LNCAP (cell line): ENCODE measurements at regions not wholly inside any gene's neighbourhood (a gene's known extent, or its start where the extent isn't known, plus 50 kb on each side); places are given as distances from the start of the nearest gene placed in this dataset.

Experiments used
- TF ChIP-seq, protein P1 (sequence below): fragments of 450-650 bp; IDR thresholded peaks from 2 replicates; pipeline ENCODE4 v1.5.1; 2017; ENCODE audit warnings: mild to moderate bottlenecking

DNA sequence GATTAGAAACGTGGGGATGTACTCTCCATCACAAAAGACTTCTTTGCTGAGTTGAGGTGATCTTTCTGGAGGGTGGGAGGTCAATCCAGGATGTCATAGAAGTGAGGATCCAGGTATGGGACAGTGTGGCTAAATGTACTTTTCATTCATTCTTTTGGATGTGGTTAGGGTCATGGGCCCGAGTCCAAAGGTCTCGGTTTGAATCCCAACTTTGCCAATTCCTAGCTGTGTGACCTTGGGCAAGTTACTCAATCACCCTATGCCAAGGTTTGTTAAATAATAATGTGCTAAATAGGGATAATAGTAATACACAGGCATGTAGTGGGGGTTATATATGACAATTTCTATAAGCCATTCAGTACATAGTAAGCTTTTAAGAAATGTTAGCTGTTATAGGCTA, 91.4 kb downstream of the SAMD9 start:
- TF ChIP-seq, protein P1, sequence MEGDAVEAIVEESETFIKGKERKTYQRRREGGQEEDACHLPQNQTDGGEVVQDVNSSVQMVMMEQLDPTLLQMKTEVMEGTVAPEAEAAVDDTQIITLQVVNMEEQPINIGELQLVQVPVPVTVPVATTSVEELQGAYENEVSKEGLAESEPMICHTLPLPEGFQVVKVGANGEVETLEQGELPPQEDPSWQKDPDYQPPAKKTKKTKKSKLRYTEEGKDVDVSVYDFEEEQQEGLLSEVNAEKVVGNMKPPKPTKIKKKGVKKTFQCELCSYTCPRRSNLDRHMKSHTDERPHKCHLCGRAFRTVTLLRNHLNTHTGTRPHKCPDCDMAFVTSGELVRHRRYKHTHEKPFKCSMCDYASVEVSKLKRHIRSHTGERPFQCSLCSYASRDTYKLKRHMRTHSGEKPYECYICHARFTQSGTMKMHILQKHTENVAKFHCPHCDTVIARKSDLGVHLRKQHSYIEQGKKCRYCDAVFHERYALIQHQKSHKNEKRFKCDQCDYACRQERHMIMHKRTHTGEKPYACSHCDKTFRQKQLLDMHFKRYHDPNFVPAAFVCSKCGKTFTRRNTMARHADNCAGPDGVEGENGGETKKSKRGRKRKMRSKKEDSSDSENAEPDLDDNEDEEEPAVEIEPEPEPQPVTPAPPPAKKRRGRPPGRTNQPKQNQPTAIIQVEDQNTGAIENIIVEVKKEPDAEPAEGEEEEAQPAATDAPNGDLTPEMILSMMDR, result no peak

DNA sequence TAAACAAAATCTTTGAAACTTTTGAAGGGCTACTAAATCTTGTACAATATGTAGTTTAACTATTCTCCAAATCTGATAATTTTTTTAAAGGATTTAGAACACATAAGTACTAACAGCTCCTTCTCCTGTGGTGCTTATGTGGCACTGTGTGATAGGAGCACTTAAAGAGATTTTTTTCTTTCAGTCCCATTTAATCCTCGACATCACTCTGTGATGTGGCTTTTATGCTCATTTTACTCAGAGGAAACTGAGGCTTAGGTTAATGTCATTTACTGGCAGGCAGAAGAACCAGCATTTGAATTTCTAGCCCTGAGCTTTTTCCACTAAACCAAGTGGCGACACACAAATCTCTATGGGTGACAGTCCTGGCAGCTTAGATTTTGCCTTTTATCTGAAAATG, 92.4 kb downstream of the SAMD9 start:
- TF ChIP-seq, protein P1, result no peak

DNA sequence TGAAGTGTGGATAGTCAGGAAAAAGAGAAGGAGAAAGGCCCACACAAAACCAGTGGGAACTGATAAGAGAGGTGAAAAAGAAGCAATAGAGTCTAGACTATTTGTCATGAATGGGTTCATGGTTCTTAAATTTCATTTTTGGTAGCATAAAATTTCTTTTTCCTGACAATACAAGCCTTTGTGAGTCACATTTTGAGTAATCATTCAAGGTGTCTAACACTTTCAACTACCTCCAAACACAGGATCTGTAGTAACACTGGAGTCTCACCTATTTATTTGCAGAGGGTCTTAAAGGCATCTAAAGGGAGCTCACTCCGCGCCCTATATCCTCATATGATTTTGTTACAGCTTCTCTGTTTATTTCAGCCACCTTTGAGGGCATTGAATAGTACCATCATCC, 96.0 kb downstream of the SAMD9 start:
- TF ChIP-seq, protein P1, result no peak

DNA sequence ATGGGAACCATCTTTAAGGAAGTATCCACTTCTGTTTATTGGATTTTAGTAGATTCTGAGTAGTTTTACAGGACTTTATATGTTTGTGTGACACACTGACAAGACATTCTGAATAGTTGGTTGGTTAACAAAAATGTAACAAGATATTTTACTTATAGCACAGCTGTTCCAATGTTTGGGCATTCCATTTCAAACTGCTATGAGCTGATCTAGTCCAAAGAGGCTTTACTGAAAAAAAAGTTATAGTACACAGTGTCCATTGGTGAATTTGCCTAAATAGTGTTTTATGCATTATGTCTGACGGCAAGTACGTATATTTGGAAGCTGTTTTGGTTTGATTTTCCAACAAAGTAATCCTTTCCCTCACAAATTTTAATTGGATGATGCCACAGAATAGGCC, 99.1 kb downstream of the SAMD9 start:
- TF ChIP-seq, protein P1, result no peak

DNA sequence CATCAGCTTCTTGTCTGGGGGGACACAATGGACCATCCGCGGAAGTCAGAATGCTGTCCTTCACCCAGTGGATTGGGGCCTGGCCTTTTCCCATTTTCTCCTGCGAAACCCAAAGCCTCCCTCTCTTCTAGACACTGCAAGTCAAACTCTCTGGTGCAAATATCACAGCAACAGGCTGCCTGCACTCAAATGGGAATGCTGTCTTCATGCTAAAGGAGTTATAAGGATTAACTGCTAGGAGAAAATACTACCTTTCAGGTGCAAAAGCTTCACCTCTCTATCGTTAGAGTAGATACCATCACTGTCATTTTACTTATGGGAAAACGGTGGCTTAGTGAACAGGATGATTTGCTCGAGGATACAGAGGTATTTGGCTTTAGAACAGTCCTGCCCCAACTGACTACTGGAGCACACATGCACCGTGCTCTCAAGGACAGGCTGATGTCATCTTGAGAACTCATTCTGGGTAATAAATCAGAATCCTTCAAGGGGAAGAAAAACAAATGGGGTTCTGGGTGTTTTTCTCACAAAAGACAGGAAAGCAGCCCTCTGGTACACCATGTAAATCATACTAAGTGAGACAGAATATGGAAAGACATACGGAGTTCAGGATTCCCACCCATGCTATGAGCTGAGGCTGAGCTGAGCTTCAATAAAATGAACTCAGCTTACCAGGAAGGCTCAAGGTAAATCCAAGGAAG, 100.9 kb downstream of the SAMD9 start:
- TF ChIP-seq, protein P1, result no peak

DNA sequence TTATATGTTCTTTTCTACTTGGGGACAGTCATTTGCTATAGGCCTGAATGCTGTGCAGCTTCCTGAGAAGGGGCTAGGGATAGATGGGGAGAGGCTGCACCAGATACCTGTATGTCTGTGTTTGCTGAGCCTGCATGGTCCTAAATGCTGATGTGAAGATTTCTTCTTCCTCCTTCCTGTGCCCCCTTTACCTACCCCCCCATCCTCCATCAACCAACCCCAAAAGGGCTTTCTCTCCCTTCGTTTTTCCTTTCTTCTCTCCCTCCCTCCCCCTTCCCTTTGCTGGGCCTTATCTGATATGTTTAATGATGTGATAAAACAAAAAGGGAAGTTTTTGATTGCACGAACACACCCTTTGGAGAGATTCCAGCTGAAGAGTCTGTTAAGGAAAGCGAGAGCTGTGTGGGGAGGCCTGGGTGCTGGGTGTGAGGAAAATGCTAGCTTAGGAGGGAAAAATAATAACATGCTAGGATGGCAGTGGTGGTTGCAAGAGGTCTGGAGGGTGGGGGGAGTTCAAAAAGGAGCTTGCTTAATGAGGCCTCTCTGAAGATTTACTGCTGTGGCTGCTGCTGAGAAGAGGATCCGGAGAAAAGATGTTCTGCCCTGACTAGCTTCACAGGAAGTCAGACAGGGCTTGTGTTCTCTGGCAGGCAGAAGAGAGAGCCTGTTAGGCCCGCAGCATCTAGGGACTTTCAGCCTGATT, 101.8 kb downstream of the SAMD9 start:
- TF ChIP-seq, protein P1, result no peak

DNA sequence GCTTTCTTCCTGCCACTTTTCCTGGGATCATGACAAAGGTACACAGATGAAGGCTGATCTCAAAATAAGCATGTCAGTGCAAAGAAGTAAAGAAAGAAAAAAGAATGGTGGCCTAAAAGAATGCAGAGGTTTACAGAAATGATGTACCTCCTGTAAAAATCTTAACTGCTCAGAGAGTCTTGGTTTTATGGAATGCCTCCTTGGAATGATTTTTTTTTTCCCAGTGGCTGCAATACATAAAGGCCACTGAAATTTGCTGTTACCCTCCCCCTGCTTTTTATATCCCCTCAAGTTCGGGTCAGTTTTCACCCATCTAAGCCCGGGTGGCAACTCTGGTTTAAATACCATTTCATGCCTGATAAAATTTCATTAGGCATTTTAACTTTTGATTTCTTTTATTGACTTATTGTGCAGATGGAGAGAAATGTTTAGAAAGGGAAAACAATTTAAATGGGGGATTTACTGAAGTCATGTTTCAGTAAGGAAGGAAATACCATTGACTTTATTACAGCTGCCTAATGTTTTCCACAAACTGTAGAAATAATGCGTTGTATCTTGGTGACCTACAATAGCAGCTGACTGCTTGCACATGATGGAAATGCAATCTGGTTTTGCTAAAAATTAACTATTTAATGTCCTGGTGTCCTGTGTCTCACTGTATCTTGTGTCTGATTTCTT, 102.5 kb downstream of the SAMD9 start:
- TF ChIP-seq, protein P1, result no peak
